GM12878 (cell line): ENCODE measurements at regions not wholly inside any gene's neighbourhood (a gene's known extent, or its start where the extent isn't known, plus 50 kb on each side); places are given as distances from the start of the nearest gene placed in this dataset.

Experiments used
- ATAC-seq: fragments of 200-7000 bp; cut with Tn5 transposase; 3 replicates; pipeline ENCODE4 v1.9.1; 2020; ENCODE audit warnings: mild to moderate bottlenecking, moderate library complexity
- BruUV-seq: library from RNA; stranded (reverse); fragments of 400-500 nt; replicated peaks from 2 replicates; lab custom pipeline; 2021; lab: Mats Ljungman, UMichigan
- CTCF ChIA-PET: fragments of 300-600 bp; sonication (Branson Sonifier 250); formaldehyde crosslinking; extraction: SDS; loops from one replicate; lab custom pipeline; 2021; ENCODE audit warnings: inconsistent platforms; lab: Yijun Ruan, JAX
- POLR2A ChIA-PET: fragments of 350-600 bp; formaldehyde crosslinking; extraction: SDS; loops from one replicate; lab custom pipeline; 2021; ENCODE audit warnings: inconsistent platforms; lab: Charles Lee
- RAD21 ChIA-PET: fragments of 300-600 bp; sonication (Branson Sonifier 250); formaldehyde crosslinking; loops from one replicate; lab custom pipeline; 2023; ENCODE audit warnings: antibody characterized with exemption; ENCODE audit not compliant: unreplicated experiment; lab: Charles Lee
- SMC1A ChIA-PET: fragments of 300-600 bp; sonication (Branson Sonifier 250); formaldehyde crosslinking; loops from one replicate; lab custom pipeline; 2023; ENCODE audit not compliant: unreplicated experiment, uncharacterized antibody; lab: Charles Lee
- DNase-seq: peaks from one replicate; pipeline ENCODE4 v3.0.0-alpha.2; 2011; ENCODE audit warnings: low read depth, low spot score
- FAIRE-seq: peaks from 3 replicates; lab custom pipeline; 2011; peaks lifted over from hg19 to GRCh38; lab: Jason Lieb, UNC
- H2AFZ ChIP-seq: 2 replicates; pipeline ENCODE4 v1.6.0; 2011; ENCODE audit warnings: low read depth, low read length, control low read depth; ENCODE audit not compliant: control insufficient read depth
- H3K27ac ChIP-seq: 2 replicates; pipeline ENCODE4 v1.5.1; 2011; ENCODE audit warnings: control low read depth; ENCODE audit not compliant: control insufficient read depth, insufficient read depth
- H3K27me3 ChIP-seq, 2 experiments: replicated peaks in 1 of 2; 2 replicates each; pipeline versions ENCODE4 v1.6.0 to v1.6.1; 2011; ENCODE audit warnings: low read length in 1 of 2; ENCODE audit not compliant: control insufficient read depth in 2 of 2, insufficient read depth in 2 of 2
- H3K36me3 ChIP-seq, 2 experiments: 2 replicates each; pipeline ENCODE4 v1.5.1; 2011; ENCODE audit warnings: low read length in 1 of 2; ENCODE audit not compliant: control insufficient read depth in 2 of 2, insufficient read depth in 2 of 2
- H3K4me1 ChIP-seq: 2 replicates; pipeline ENCODE4 v1.6.1; 2011; ENCODE audit warnings: mild to moderate bottlenecking, low read length, moderate library complexity, mixed read lengths; ENCODE audit not compliant: control insufficient read depth, insufficient read depth
- H3K4me2 ChIP-seq: 2 replicates; pipeline ENCODE4 v1.6.0; 2011; ENCODE audit warnings: control low read depth; ENCODE audit not compliant: control insufficient read depth, insufficient read depth
- H3K4me3 ChIP-seq: fragments of 200-600 bp; sonication (generic); 2 replicates; pipeline ENCODE4 v1.5.1; 2016
- H3K79me2 ChIP-seq: 2 replicates; pipeline ENCODE4 v1.6.0; 2011; ENCODE audit warnings: low read length; ENCODE audit not compliant: control insufficient read depth, insufficient read depth
- H3K9ac ChIP-seq: 2 replicates; pipeline ENCODE4 v1.8.0; 2011; ENCODE audit warnings: low read length, control low read depth, mixed read lengths; ENCODE audit not compliant: control insufficient read depth, insufficient read depth
- H3K9me3 ChIP-seq: replicated peaks from 3 replicates; pipeline ENCODE4 v1.5.1; 2011; ENCODE audit warnings: mild to moderate bottlenecking, low read length; ENCODE audit not compliant: control insufficient read depth, insufficient read depth
- H4K20me1 ChIP-seq: 2 replicates; pipeline ENCODE4 v1.6.0; 2011; ENCODE audit not compliant: control insufficient read depth, insufficient read depth
- E2F8 ChIP-seq: fragments of 450-650 bp; IDR thresholded peaks from 2 replicates; pipeline ENCODE4 v1.6.1; 2018; ENCODE audit warnings: mild to moderate bottlenecking, low read depth, moderate library complexity; ENCODE audit not compliant: partially characterized antibody
- HDGF ChIP-seq: fragments of 450-650 bp; IDR thresholded peaks from 2 replicates; pipeline ENCODE4 v1.6.1; 2016; ENCODE audit warnings: antibody characterized with exemption
- JUND ChIP-seq: IDR thresholded peaks from 2 replicates; pipeline ENCODE4 v1.6.1; 2012; ENCODE audit warnings: low read depth, mild to moderate bottlenecking, low read length, improper control_type of control experiment, moderate library complexity
- KLF5 ChIP-seq: fragments of 450-650 bp; IDR thresholded peaks from 2 replicates; pipeline ENCODE4 v1.6.1; 2014; ENCODE audit warnings: mild to moderate bottlenecking; ENCODE audit not compliant: partially characterized antibody
- MTA3 ChIP-seq: IDR thresholded peaks from 2 replicates; pipeline ENCODE4 v1.6.1; 2012; ENCODE audit warnings: low read length, inconsistent platforms, borderline replicate concordance
- RELA ChIP-seq: fragments of 450-650 bp; IDR thresholded peaks from 2 replicates; pipeline ENCODE4 v1.8.0; 2014; ENCODE audit warnings: borderline replicate concordance; ENCODE audit not compliant: partially characterized antibody
- STAT1 ChIP-seq: fragments of 450-650 bp; conservative IDR thresholded peaks from 2 replicates; pipeline ENCODE4 v1.6.1; 2014; ENCODE audit warnings: antibody characterized with exemption, mild to moderate bottlenecking
- YBX1 ChIP-seq: fragments of 450-650 bp; IDR thresholded peaks from 2 replicates; pipeline ENCODE4 v1.6.1; 2016; ENCODE audit warnings: antibody characterized with exemption
- WGBS: methylation state at CpG from one replicate; pipeline ENCODE4 v1.1.6; 2016; ENCODE audit warnings: low lambda C conversion rate; ENCODE audit not compliant: insufficient replicate concordance, insufficient coverage; ENCODE audit errors: missing lambda C conversion rate; 5-methylcytosine and 5-hydroxymethylcytosine counted together
- in situ Hi-C: fragments of 300-500 bp; cut with MboI; formaldehyde crosslinking; loops from 9 replicates; pipeline ENCODE4 v1.14.3; 2018; ENCODE audit warnings: mixed read lengths
- intact Hi-C: fragments of 100-400 bp; cut with micrococcal nuclease; formaldehyde crosslinking; loops from one replicate; pipeline ENCODE4 v1.14.2; 2022; ENCODE audit not compliant: unreplicated experiment
- TF ChIP-seq, protein P1 (sequence below): IDR thresholded peaks from 2 replicates; pipeline ENCODE4 v1.6.1; 2011; ENCODE audit warnings: low read depth, low read length, improper control_type of control experiment, borderline replicate concordance
- TF ChIP-seq, protein P2 (sequence below): fragments of 450-650 bp; formaldehyde crosslinking; IDR thresholded peaks from 2 replicates; pipeline ENCODE4 v1.5.0; 2022; ENCODE audit warnings: mild to moderate bottlenecking, missing genetic modification characterization

DNA sequence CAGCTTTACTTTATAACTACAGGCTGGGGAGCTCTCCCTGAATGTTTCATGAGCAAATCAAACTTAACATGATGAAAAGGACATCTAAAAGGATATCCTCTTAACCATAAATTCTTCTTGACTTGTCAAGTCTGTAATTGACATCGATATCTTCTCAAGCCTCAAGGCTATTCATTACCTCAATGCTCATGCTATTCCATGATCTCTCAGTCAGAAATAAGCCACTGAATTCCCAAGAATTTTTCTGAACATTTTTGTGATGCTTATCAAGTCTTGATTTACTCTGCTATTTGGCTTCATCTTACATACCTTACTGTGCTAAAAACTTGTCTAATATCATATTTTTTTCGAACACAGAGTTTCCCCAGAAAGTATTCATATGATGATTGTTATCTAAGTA is 433.4 kb downstream of the PDGFC start (continued):
- TF ChIP-seq, protein P1, sequence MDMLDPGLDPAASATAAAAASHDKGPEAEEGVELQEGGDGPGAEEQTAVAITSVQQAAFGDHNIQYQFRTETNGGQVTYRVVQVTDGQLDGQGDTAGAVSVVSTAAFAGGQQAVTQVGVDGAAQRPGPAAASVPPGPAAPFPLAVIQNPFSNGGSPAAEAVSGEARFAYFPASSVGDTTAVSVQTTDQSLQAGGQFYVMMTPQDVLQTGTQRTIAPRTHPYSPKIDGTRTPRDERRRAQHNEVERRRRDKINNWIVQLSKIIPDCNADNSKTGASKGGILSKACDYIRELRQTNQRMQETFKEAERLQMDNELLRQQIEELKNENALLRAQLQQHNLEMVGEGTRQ, result no peak
- TF ChIP-seq MTA3, result no peak
- TF ChIP-seq, all 136 proteins: peak for 0

- RAD21 ChIA-PET, result no interaction called here
- Histone ChIP-seq H3K4me2 (no peak overlapping the region), H3K9ac (no peak overlapping the region), H4K20me1 (no peaks in the 10 kb centered on the region), H3K27me3 (no peaks in the 10 kb centered on the region; a peak in 1 of 4 replicates), H3K27ac (no peak overlapping the region), H2AFZ (no peak overlapping the region), H3K36me3 (no peaks in the 10 kb centered on the region), H3K4me3 (no peak overlapping the region), H3K4me1 (no peaks in the 10 kb centered on the region), H3K79me2 (no peaks in the 10 kb centered on the region), H3K9me3 (no peaks in the 10 kb centered on the region)
- POLR2A ChIA-PET, result no interaction called here
- BruUV-seq, result no TSS peak
- no peak for ATAC-seq
- CTCF ChIA-PET, result no interaction called here
- no peak for FAIRE-seq
- TF ChIP-seq YBX1 (no peak), HDGF (no peak), STAT1 (no peak), KLF5 (no peak), JUND (no peak)
- no peak for DNase-seq
- in situ Hi-C loops (no loop called here), intact Hi-C loops (no loop called here)
- SMC1A ChIA-PET, result no interaction called here
Observed at GRCh38 chr4:156537286-156537685, 434.3 kb downstream of the PDGFC start.

GRCh38 chr4:156536661-156537060 is 434.9 kb downstream of the PDGFC start:
- H4K20me1 ChIP-seq, result no peaks in the 10 kb centered on the region
- in situ Hi-C loops (no loop called here), intact Hi-C loops (no loop called here)
- FAIRE-seq, result no peak
- no TSS peak for BruUV-seq
- no peak overlapping the region for H3K4me3 ChIP-seq
- SMC1A ChIA-PET, result interaction anchor here (1.0 to 1.1 kb wide), 2 partner anchors 92 to 427 kb away, joined by 3 to 5 read pairs; no protein-coding TSS in a partner anchor
- CTCF ChIA-PET, result no interaction called here
- H3K27ac ChIP-seq, result no peak overlapping the region
- no peak overlapping the region for H3K4me2 ChIP-seq
- H3K36me3 ChIP-seq, result no peaks in the 10 kb centered on the region
- H3K27me3 ChIP-seq, result no peaks in the 10 kb centered on the region; a peak in 1 of 4 replicates
- H2AFZ ChIP-seq, result no peak overlapping the region
- DNase-seq, result no peak
- no peak overlapping the region for H3K9ac ChIP-seq
- H3K9me3 ChIP-seq, result no peaks in the 10 kb centered on the region
- no peaks in the 10 kb centered on the region for H3K79me2 ChIP-seq
- H3K4me1 ChIP-seq, result no peaks in the 10 kb centered on the region
- RAD21 ChIA-PET, result interaction anchor here (0.5 to 0.8 kb wide), 2 partner anchors 61 to 142 kb away, joined by 3 read pairs; no protein-coding TSS in a partner anchor
- POLR2A ChIA-PET, result no interaction called here
- 0% methylated on average over 1 of the region's 1 CpG for WGBS
- ATAC-seq, result no peak
- TF ChIP-seq E2F8, result no peak
- TF ChIP-seq, protein P2, sequence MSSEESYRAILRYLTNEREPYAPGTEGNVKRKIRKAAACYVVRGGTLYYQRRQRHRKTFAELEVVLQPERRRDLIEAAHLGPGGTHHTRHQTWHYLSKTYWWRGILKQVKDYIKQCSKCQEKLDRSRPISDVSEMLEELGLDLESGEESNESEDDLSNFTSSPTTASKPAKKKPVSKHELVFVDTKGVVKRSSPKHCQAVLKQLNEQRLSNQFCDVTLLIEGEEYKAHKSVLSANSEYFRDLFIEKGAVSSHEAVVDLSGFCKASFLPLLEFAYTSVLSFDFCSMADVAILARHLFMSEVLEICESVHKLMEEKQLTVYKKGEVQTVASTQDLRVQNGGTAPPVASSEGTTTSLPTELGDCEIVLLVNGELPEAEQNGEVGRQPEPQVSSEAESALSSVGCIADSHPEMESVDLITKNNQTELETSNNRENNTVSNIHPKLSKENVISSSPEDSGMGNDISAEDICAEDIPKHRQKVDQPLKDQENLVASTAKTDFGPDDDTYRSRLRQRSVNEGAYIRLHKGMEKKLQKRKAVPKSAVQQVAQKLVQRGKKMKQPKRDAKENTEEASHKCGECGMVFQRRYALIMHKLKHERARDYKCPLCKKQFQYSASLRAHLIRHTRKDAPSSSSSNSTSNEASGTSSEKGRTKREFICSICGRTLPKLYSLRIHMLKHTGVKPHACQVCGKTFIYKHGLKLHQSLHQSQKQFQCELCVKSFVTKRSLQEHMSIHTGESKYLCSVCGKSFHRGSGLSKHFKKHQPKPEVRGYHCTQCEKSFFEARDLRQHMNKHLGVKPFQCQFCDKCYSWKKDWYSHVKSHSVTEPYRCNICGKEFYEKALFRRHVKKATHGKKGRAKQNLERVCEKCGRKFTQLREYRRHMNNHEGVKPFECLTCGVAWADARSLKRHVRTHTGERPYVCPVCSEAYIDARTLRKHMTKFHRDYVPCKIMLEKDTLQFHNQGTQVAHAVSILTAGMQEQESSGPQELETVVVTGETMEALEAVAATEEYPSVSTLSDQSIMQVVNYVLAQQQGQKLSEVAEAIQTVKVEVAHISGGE (CRISPR knock-in tag), result no peak
- no peak for TF ChIP-seq RELA
